H1 (cell line): ENCODE measurements at regions not wholly inside any gene's neighbourhood (a gene's known extent, or its start where the extent isn't known, plus 50 kb on each side); places are given as distances from the start of the nearest gene placed in this dataset.

Experiments
- CTCF ChIA-PET: fragments of 300-600 bp; sonication (Branson Sonifier 250); formaldehyde crosslinking; loops from one replicate; lab custom pipeline; 2021; ENCODE audit not compliant: partially characterized antibody; lab: Charles Lee
- POLR2A ChIA-PET: fragments of 300-600 bp; sonication (Branson Sonifier 250); formaldehyde crosslinking; loops from one replicate; lab custom pipeline; 2021; ENCODE audit warnings: inconsistent platforms; ENCODE audit not compliant: partially characterized antibody; lab: Charles Lee
- DNase-seq, 2 experiments: peaks; one replicate each; pipeline versions ENCODE4 v3.0.0 to v3.0.0-alpha.2; 2010 to 2022; ENCODE audit warnings: low spot score in 2 of 2, low read depth in 1 of 2, mixed read lengths in 1 of 2
- FAIRE-seq: peaks from 2 replicates; lab custom pipeline; 2011; peaks lifted over from hg19 to GRCh38; lab: Jason Lieb, UNC
- H2AFZ ChIP-seq: 2 replicates; pipeline ENCODE4 v1.8.1; 2012; ENCODE audit warnings: low read length, inconsistent platforms
- H2AK5ac ChIP-seq: 2 replicates; pipeline ENCODE4 v1.6.1; 2013; ENCODE audit warnings: low read depth, low read length
- H2BK120ac ChIP-seq: replicated peaks from 2 replicates; pipeline ENCODE3; 2013; ENCODE audit warnings: low read depth, low read length, inconsistent platforms
- H2BK12ac ChIP-seq: 2 replicates; pipeline ENCODE4 v1.6.1; 2013; ENCODE audit warnings: low read depth, low read length
- H2BK15ac ChIP-seq: 2 replicates; pipeline ENCODE4 v1.6.1; 2013; ENCODE audit warnings: low read length
- H2BK20ac ChIP-seq: 2 replicates; pipeline ENCODE4 v1.6.1; 2013; ENCODE audit warnings: low read length
- H2BK5ac ChIP-seq: 2 replicates; pipeline ENCODE4 v1.6.1; 2013; ENCODE audit warnings: low read depth, low read length
- H3K14ac ChIP-seq: 2 replicates; pipeline ENCODE4 v1.6.1; 2013; ENCODE audit warnings: inconsistent platforms; ENCODE audit not compliant: insufficient read length
- H3K18ac ChIP-seq: 2 replicates; pipeline ENCODE4 v1.6.1; 2013; ENCODE audit warnings: low read length; ENCODE audit errors: extremely low read depth
- H3K23ac ChIP-seq: 2 replicates; pipeline ENCODE4 v1.6.1; 2013; ENCODE audit warnings: inconsistent platforms; ENCODE audit not compliant: insufficient read length
- H3K23me2 ChIP-seq: 2 replicates; pipeline ENCODE4 v1.6.1; 2013; ENCODE audit warnings: low read depth, low read length
- H3K27ac ChIP-seq: 2 replicates; pipeline ENCODE4 v1.6.1; 2011; ENCODE audit warnings: low read depth, low read length, inconsistent platforms
- H3K27me3 ChIP-seq, 4 experiments: replicated peaks in 1 of 4; 1 replicate in 1 of 4; 2 replicates in 3 of 4; pipeline versions ENCODE4 v1.6.1 to v1.8.1; 2011 to 2013; ENCODE audit warnings: low read length in 3 of 4, mild to moderate bottlenecking in 3 of 4, inconsistent platforms in 2 of 4, mixed read lengths in 2 of 4, moderate library complexity in 1 of 4; ENCODE audit not compliant: control insufficient read depth in 3 of 4, insufficient read depth in 3 of 4; ENCODE audit errors: extremely low read depth in 1 of 4
- H3K36me3 ChIP-seq, 4 experiments: 2 replicates each; pipeline versions ENCODE4 v1.6.1 to v1.8.1; 2011 to 2013; ENCODE audit warnings: mild to moderate bottlenecking in 4 of 4, low read length in 3 of 4, moderate library complexity in 2 of 4, control low read depth in 1 of 4, inconsistent platforms in 1 of 4; ENCODE audit not compliant: insufficient read depth in 4 of 4, control insufficient read depth in 2 of 4
- H3K4ac ChIP-seq: replicated peaks from 2 replicates; pipeline ENCODE3; 2013; ENCODE audit warnings: low read length, low read depth, mixed read lengths, inconsistent platforms; ENCODE audit not compliant: insufficient read length
- H3K4me1 ChIP-seq, 4 experiments: replicated peaks in 1 of 4; 1 replicate in 1 of 4; 2 replicates in 3 of 4; pipeline versions ENCODE4 v1.6.1 to v1.8.1; 2011 to 2013; ENCODE audit warnings: low read length in 3 of 4, inconsistent platforms in 2 of 4, mixed read lengths in 1 of 4; ENCODE audit not compliant: insufficient read depth in 4 of 4, control insufficient read depth in 3 of 4
- H3K4me2 ChIP-seq, 2 experiments: 2 replicates each; pipeline versions ENCODE4 v1.6.1 to v1.8.1; 2011 to 2013; ENCODE audit warnings: low read depth in 2 of 2, low read length in 2 of 2, control low read depth in 1 of 2, inconsistent platforms in 1 of 2, mild to moderate bottlenecking in 1 of 2; ENCODE audit not compliant: insufficient read depth in 1 of 2
- H3K4me3 ChIP-seq, 4 experiments: fragments of 200-600, 300-600 bp in 1 of 4; sonication (generic), shearing (Covaris generic), sonication (Bioruptor Twin) in 1 of 4; 2 replicates each; pipeline versions ENCODE4 v1.5.1 to v1.8.1; 2011 to 2016; ENCODE audit warnings: low read length in 4 of 4, low read depth in 3 of 4, control low read depth in 2 of 4, inconsistent platforms in 2 of 4, mild to moderate bottlenecking in 2 of 4, mixed read lengths in 1 of 4, moderate library complexity in 1 of 4; ENCODE audit not compliant: insufficient read depth in 2 of 4; ENCODE audit errors: extremely low read depth in 1 of 4
- H3K56ac ChIP-seq: replicated peaks from 2 replicates; pipeline ENCODE3; 2013; ENCODE audit warnings: low read depth, mild to moderate bottlenecking, mixed read lengths, low read length, inconsistent platforms; ENCODE audit not compliant: insufficient read length
- H3K79me1 ChIP-seq: 2 replicates; pipeline ENCODE4 v1.6.1; 2013; ENCODE audit warnings: low read depth, low read length, control low read depth
- H3K79me2 ChIP-seq, 2 experiments: 2 replicates each; pipeline versions ENCODE4 v1.6.1 to v1.8.1; 2012 to 2013; ENCODE audit warnings: low read length in 2 of 2, mild to moderate bottlenecking in 2 of 2, inconsistent platforms in 1 of 2; ENCODE audit not compliant: insufficient read depth in 2 of 2, control insufficient read depth in 1 of 2
- H3K9ac ChIP-seq, 4 experiments: replicated peaks in 1 of 4; 1 replicate in 1 of 4; 2 replicates in 3 of 4; pipeline versions ENCODE4 v1.6.1 to v1.8.1; 2011 to 2013; ENCODE audit warnings: low read depth in 3 of 4, low read length in 3 of 4, control low read depth in 2 of 4, mild to moderate bottlenecking in 2 of 4, moderate library complexity in 2 of 4, inconsistent platforms in 1 of 4; ENCODE audit errors: extremely low read depth in 1 of 4
- H3K9me3 ChIP-seq, 2 experiments: 2 replicates each; pipeline versions ENCODE4 v1.6.1 to v1.8.1; 2012 to 2013; ENCODE audit warnings: mild to moderate bottlenecking in 2 of 2, moderate library complexity in 2 of 2, control low read depth in 1 of 2, inconsistent platforms in 1 of 2, low read depth in 1 of 2, low read length in 1 of 2, mixed read lengths in 1 of 2; ENCODE audit not compliant: insufficient read depth in 2 of 2
- H4K20me1 ChIP-seq, 2 experiments: replicated peaks in 1 of 2; 2 replicates each; pipeline versions ENCODE3 to v1.8.1; 2011 to 2013; ENCODE audit warnings: inconsistent platforms in 2 of 2, low read length in 2 of 2, mild to moderate bottlenecking in 1 of 2; ENCODE audit not compliant: insufficient read depth in 2 of 2, control insufficient read depth in 1 of 2
- H4K5ac ChIP-seq: 2 replicates; pipeline ENCODE4 v1.6.1; 2013; ENCODE audit warnings: low read length, low read depth, mixed read lengths, inconsistent platforms; ENCODE audit not compliant: insufficient read length
- H4K8ac ChIP-seq: 2 replicates; pipeline ENCODE4 v1.8.0; 2013; ENCODE audit warnings: mild to moderate bottlenecking, moderate library complexity, low read length, inconsistent platforms; ENCODE audit not compliant: insufficient read depth; ENCODE audit errors: extremely low read depth
- H4K91ac ChIP-seq: replicated peaks from 2 replicates; pipeline ENCODE3; 2013; ENCODE audit warnings: low read length, mixed read lengths, inconsistent platforms; ENCODE audit not compliant: insufficient read length
- E2F6 ChIP-seq: IDR thresholded peaks from 2 replicates; pipeline ENCODE4 v1.6.1; 2012; ENCODE audit warnings: inconsistent platforms
- EP300 ChIP-seq, 2 experiments: IDR thresholded peaks; 1 replicate in 1 of 2; 2 replicates in 1 of 2; pipeline ENCODE4 v1.6.1; 2011 to 2012; ENCODE audit warnings: low read depth in 2 of 2, low read length in 2 of 2, mild to moderate bottlenecking in 2 of 2, borderline replicate concordance in 1 of 2, inconsistent platforms in 1 of 2, moderate library complexity in 1 of 2
- KDM5A ChIP-seq: fragments of 200-600 bp; IDR thresholded peaks from 2 replicates; pipeline ENCODE4 v1.7.1; 2012; ENCODE audit warnings: mild to moderate bottlenecking, low read length, inconsistent platforms, mixed read lengths
- MAX ChIP-seq: IDR thresholded peaks from 2 replicates; pipeline ENCODE4 v1.6.1; 2012; ENCODE audit warnings: inconsistent platforms
- NANOG ChIP-seq: IDR thresholded peaks from 2 replicates; pipeline ENCODE4 v1.6.1; 2011; ENCODE audit warnings: low read length, low read depth, mild to moderate bottlenecking, inconsistent platforms; ENCODE audit not compliant: insufficient read depth, poor library complexity, severe bottlenecking
- POLR2AphosphoS5 ChIP-seq: IDR thresholded peaks from 2 replicates; pipeline ENCODE4 v1.6.1; 2011; ENCODE audit warnings: low read depth, low read length
- RFX5 ChIP-seq: IDR thresholded peaks from 2 replicates; pipeline ENCODE4 v1.6.1; 2011; ENCODE audit warnings: low read depth, low read length, improper control_type of control experiment, borderline replicate concordance
- SIRT6 ChIP-seq: IDR thresholded peaks from one replicate; pipeline ENCODE4 v1.7.1; 2012; ENCODE audit warnings: low read length, inconsistent platforms
- TBP ChIP-seq: IDR thresholded peaks from 2 replicates; pipeline ENCODE4 v1.6.1; 2011; ENCODE audit warnings: low read depth, low read length, improper control_type of control experiment
- TCF12 ChIP-seq: IDR thresholded peaks from 2 replicates; pipeline ENCODE4 v1.6.1; 2011; ENCODE audit warnings: low read depth, mild to moderate bottlenecking, low read length
- YY1 ChIP-seq: IDR thresholded peaks from 2 replicates; pipeline ENCODE4 v1.6.1; 2011; ENCODE audit warnings: low read depth, mild to moderate bottlenecking, low read length
- WGBS, 2 experiments: shearing (Covaris generic) in 1 of 2; methylation state at CpG; one replicate each; pipeline versions ENCODE4 v1.1.6 to v1.1.7; 2013 to 2015; ENCODE audit warnings: low lambda C conversion rate in 2 of 2, mixed read lengths in 2 of 2, inconsistent platforms in 1 of 2, low coverage in 1 of 2, missing lambda C conversion rate in 1 of 2; ENCODE audit not compliant: insufficient replicate concordance in 2 of 2, insufficient coverage in 1 of 2, insufficient read length in 1 of 2; ENCODE audit errors: extremely low coverage in 1 of 2, missing lambda C conversion rate in 1 of 2; 5-methylcytosine and 5-hydroxymethylcytosine counted together

GRCh38 chr14:97065305-97066067, 268.3 kb downstream of the VRK1 start:
- H3K36me3 ChIP-seq = no peaks in the 10 kb centered on the region
- POLR2A ChIA-PET = no interaction called here
- H3K9ac ChIP-seq = no peak overlapping the region
- no peak overlapping the region for H2AFZ ChIP-seq
- H2BK20ac ChIP-seq = no peak overlapping the region
- H3K27me3 ChIP-seq = no peaks in the 10 kb centered on the region
- no peak overlapping the region for H4K5ac ChIP-seq
- H3K56ac ChIP-seq = no peak overlapping the region
- no peak overlapping the region for H3K4me2 ChIP-seq
- H3K4me1 ChIP-seq = no peaks in the 10 kb centered on the region
- H3K79me1 ChIP-seq = no peaks in the 10 kb centered on the region
- H4K20me1 ChIP-seq = no peaks in the 10 kb centered on the region
- H3K23me2 ChIP-seq = no peaks in the 10 kb centered on the region; the same call in 1 of the 2 replicates
- no peak overlapping the region for H3K23ac ChIP-seq
- no peak overlapping the region for H3K18ac ChIP-seq
- H3K4ac ChIP-seq = no peak overlapping the region
- no peak overlapping the region for H2AK5ac ChIP-seq
- H2BK5ac ChIP-seq = no peak overlapping the region
- no peak overlapping the region for H2BK15ac ChIP-seq
- no peaks in the 10 kb centered on the region for H3K79me2 ChIP-seq
- no peak overlapping the region for H2BK12ac ChIP-seq
- H3K4me3 ChIP-seq = no peak overlapping the region
- H3K14ac ChIP-seq = no peak overlapping the region
- no peak overlapping the region for H4K8ac ChIP-seq
- CTCF ChIA-PET = no interaction called here
- H3K27ac ChIP-seq = no peak overlapping the region
- H4K91ac ChIP-seq = no peak overlapping the region
- no peak overlapping the region for H2BK120ac ChIP-seq
- FAIRE-seq (no peak), DNase-seq (no peak)
- 92% methylated on average over 5 of the region's 7 CpGs; no CpG with 5 or more reads in 1 of the 2 experiments for WGBS, 2 experiments
- no peaks in the 10 kb centered on the region for H3K9me3 ChIP-seq
- TF ChIP-seq KDM5A (no peak), POLR2AphosphoS5 (no peak), MAX (no peak), TCF12 (no peak), SIRT6 (no peak), TBP (no peak), EP300 (IDR thresholded peaks at IDR 0.05; ENCODE audit: borderline replicate concordance in 1 of 2, low read depth in 2 of 2, low read length in 2 of 2) (no peak), E2F6 (no peak), RFX5 (no peak), NANOG (no peak), YY1 (no peak)
